Endodermal cell (in vitro differentiated cells): ENCODE measurements at regions not wholly inside any gene's neighbourhood (a gene's known extent, or its start where the extent isn't known, plus 50 kb on each side); places are given as distances from the start of the nearest gene placed in this dataset.

Source experiments
- DNase-seq: peaks from one replicate; pipeline ENCODE4 v3.0.0-alpha.2; 2017
- H3K27ac ChIP-seq: 2 replicates; pipeline ENCODE4 v1.5.1; 2013; ENCODE audit warnings: mild to moderate bottlenecking, low read depth, low read length, moderate library complexity
- H3K27me3 ChIP-seq: 2 replicates; pipeline ENCODE4 v1.6.1; 2013; ENCODE audit warnings: mild to moderate bottlenecking, low read length, moderate library complexity; ENCODE audit not compliant: insufficient read depth, control insufficient read depth, poor library complexity, severe bottlenecking
- H3K36me3 ChIP-seq: 2 replicates; pipeline ENCODE4 v1.7.0; 2013; ENCODE audit warnings: mild to moderate bottlenecking, low read length, moderate library complexity; ENCODE audit not compliant: control insufficient read depth, insufficient read depth
- H3K4me1 ChIP-seq: one replicate; pipeline ENCODE4 v1.7.0; 2013; ENCODE audit warnings: low read length; ENCODE audit not compliant: control insufficient read depth, insufficient read depth
- H3K4me3 ChIP-seq: 2 replicates; pipeline ENCODE4 v1.5.1; 2013; ENCODE audit warnings: mild to moderate bottlenecking, low read length, moderate library complexity
- H3K9ac ChIP-seq: 2 replicates; pipeline ENCODE4 v1.6.1; 2013; ENCODE audit warnings: mild to moderate bottlenecking, low read length, moderate library complexity; ENCODE audit not compliant: poor library complexity, severe bottlenecking; ENCODE audit errors: extremely low read depth
- H3K9me3 ChIP-seq: 2 replicates; pipeline ENCODE4 v1.6.1; 2013; ENCODE audit warnings: mild to moderate bottlenecking, low read length, moderate library complexity; ENCODE audit not compliant: control insufficient read depth
- H3K27ac Mint-ChIP-seq: 2 replicates; pipeline ENCODE4 v1.8.0; 2020; ENCODE audit warnings: mixed read lengths
- H3K27me3 Mint-ChIP-seq: 2 replicates; pipeline ENCODE4 v1.8.0; 2021; ENCODE audit warnings: mild to moderate bottlenecking, mixed read lengths; ENCODE audit not compliant: insufficient read depth
- H3K36me3 Mint-ChIP-seq: 2 replicates; pipeline ENCODE4 v1.8.0; 2020; ENCODE audit warnings: low read depth, mixed read lengths
- H3K4me1 Mint-ChIP-seq: 2 replicates; pipeline ENCODE4 v1.8.0; 2020; ENCODE audit warnings: mixed read lengths
- H3K4me3 Mint-ChIP-seq: 2 replicates; pipeline ENCODE4 v1.8.0; 2020; ENCODE audit warnings: mild to moderate bottlenecking, moderate library complexity, mixed read lengths
- H3K9me3 Mint-ChIP-seq: 2 replicates; pipeline ENCODE4 v1.8.0; 2020; ENCODE audit warnings: mild to moderate bottlenecking, mixed read lengths
- WGBS, 2 experiments: methylation state at CpG; one replicate each; pipeline versions ENCODE4 v1.1.5 to v1.1.7; 2013; ENCODE audit warnings: missing lambda C conversion rate in 2 of 2, mixed read lengths in 1 of 2; ENCODE audit not compliant: insufficient coverage in 1 of 2, insufficient read length in 1 of 2; 5-methylcytosine and 5-hydroxymethylcytosine counted together
- TF ChIP-seq, protein P1 (sequence below): fragments of 200-600 bp; sonication (generic); conservative IDR thresholded peaks from 2 replicates; pipeline ENCODE4 v1.5.0; 2021; ENCODE audit warnings: antibody characterized with exemption, mild to moderate bottlenecking

DNA sequence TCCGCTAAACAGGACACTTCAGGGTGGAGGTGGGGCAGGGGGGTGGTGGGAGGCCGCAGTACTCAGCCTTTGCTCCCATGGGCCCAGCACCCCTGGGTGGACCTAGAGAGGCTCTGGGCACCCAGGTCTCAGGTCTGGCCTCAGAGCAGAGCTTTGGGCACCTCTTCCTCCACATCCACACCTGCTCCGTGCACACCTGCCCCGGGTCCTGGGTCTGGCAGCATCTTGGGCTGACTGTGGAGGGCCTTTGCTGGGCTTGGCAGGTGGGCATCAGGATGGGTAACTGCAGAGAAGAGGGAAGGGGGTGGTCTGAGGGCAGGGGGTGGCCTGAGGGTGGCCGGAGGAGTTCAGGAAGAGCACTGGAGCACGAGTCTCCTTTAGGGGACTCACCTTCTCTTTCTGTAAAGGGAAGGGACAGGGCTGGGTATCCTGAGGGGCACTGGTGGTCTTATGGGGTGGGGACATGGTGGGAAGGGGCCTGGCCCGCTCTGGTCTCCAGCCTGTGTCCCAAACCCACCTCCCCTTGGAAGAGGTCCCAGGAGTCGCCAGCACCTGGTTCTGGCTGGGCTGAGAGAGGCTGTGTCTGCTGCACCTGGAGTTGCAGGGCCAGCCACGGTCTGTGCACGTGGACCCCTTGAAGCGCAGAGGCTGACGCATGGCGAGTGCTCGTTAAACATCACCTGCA lies 106.7 kb upstream of the IER5L start:
- Mint-ChIP-seq H3K27ac (no peak overlapping the region), H3K36me3 (no peaks in the 10 kb centered on the region), H3K9me3 (no peaks in the 10 kb centered on the region), H3K4me1 (peaks cover 15% of the 10 kb centered on the region), H3K27me3 (no peaks in the 10 kb centered on the region), H3K4me3 (no peak overlapping the region)
- no peaks in the 10 kb centered on the region for H3K27me3 ChIP-seq
- no peak overlapping the region for H3K9ac ChIP-seq
- no peaks in the 10 kb centered on the region for H3K9me3 ChIP-seq
- 82 to 93% methylated on average over 5 to 14 of the region's 14 CpGs for WGBS, 2 experiments
- peaks cover 3% of the 10 kb centered on the region for H3K4me1 ChIP-seq
- H3K4me3 ChIP-seq = no peak overlapping the region
- DNase-seq = peak; percentile 38
- TF ChIP-seq, protein P1, sequence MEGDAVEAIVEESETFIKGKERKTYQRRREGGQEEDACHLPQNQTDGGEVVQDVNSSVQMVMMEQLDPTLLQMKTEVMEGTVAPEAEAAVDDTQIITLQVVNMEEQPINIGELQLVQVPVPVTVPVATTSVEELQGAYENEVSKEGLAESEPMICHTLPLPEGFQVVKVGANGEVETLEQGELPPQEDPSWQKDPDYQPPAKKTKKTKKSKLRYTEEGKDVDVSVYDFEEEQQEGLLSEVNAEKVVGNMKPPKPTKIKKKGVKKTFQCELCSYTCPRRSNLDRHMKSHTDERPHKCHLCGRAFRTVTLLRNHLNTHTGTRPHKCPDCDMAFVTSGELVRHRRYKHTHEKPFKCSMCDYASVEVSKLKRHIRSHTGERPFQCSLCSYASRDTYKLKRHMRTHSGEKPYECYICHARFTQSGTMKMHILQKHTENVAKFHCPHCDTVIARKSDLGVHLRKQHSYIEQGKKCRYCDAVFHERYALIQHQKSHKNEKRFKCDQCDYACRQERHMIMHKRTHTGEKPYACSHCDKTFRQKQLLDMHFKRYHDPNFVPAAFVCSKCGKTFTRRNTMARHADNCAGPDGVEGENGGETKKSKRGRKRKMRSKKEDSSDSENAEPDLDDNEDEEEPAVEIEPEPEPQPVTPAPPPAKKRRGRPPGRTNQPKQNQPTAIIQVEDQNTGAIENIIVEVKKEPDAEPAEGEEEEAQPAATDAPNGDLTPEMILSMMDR = no peak
- H3K27ac ChIP-seq = no peak overlapping the region
- no peaks in the 10 kb centered on the region for H3K36me3 ChIP-seq

DNA sequence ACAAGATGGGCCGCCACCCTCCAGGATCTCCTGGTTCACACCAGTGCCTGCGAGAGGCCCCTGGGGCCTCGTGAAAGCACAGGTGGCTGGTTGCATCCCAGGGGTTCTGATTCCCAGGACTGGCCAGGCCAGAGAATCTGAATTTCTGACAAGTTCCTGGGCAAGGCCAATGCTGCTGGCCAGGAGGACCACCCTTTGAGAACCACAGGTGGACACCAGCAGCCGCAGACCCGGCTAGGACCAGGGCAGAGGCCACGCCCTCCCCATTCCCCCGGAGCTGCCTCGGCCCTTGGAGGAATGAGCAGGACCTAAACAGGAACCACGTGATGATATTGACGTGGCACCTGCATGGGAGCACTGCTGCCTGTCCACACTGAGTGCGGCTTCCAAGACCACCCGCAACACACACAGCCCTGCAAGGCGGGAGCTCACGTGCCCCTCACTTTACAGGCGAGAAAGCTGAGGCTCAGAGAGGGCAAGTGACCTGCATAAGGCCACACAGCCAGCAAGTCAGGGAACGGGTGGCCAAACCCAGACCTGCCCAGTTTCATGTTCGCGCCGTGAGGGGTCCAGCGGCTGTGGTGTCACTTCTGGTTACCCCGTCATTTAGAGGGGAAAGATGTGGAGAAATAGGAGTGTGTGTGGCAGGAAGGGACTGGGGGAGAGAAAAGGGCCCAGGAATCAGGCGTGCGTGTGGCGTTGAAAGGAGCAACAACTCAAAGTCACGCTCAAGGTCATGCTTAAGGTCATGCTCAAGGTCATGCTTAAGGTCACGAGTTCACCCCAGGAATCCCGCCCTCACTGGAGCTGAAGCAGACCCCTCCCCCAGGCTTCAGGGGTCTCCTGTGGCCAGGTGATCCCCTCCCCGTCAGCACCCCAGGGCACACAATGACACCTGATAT lies 105.9 kb upstream of the IER5L start:
- TF ChIP-seq, protein P1 = no peak
- Histone ChIP-seq H3K36me3 (no peaks in the 10 kb centered on the region), H3K4me1 (peaks cover 3% of the 10 kb centered on the region), H3K9ac (no peak overlapping the region), H3K9me3 (no peaks in the 10 kb centered on the region), H3K4me3 (no peak overlapping the region), H3K27ac (no peak overlapping the region), H3K27me3 (no peaks in the 10 kb centered on the region)
- Mint-ChIP-seq H3K36me3 (no peaks in the 10 kb centered on the region), H3K9me3 (no peaks in the 10 kb centered on the region), H3K4me3 (no peak overlapping the region), H3K27me3 (no peaks in the 10 kb centered on the region), H3K27ac (no peak overlapping the region), H3K4me1 (peaks cover 15% of the 10 kb centered on the region)
- peak; percentile 36 for DNase-seq
- 92 to 94% methylated on average over 21 to 28 of the region's 28 CpGs for WGBS, 2 experiments

GRCh38 chr9:129283291-129283691 lies 105.2 kb upstream of the IER5L start:
- Mint-ChIP-seq H3K36me3 (no peaks in the 10 kb centered on the region), H3K27ac (no peak overlapping the region), H3K27me3 (no peaks in the 10 kb centered on the region), H3K4me1 (peaks cover 20% of the 10 kb centered on the region), H3K9me3 (no peaks in the 10 kb centered on the region), H3K4me3 (no peak overlapping the region)
- TF ChIP-seq, protein P1 = no peak
- Histone ChIP-seq H3K9ac (no peak overlapping the region), H3K9me3 (no peaks in the 10 kb centered on the region), H3K27me3 (no peaks in the 10 kb centered on the region), H3K4me3 (no peak overlapping the region), H3K36me3 (no peaks in the 10 kb centered on the region), H3K4me1 (peaks cover 3% of the 10 kb centered on the region), H3K27ac (no peak overlapping the region)
- no peak for DNase-seq
- 90 to 100% methylated on average over 7 of the region's 7 CpGs for WGBS, 2 experiments
